GM10266 (cell line): ENCODE measurements at regions not wholly inside any gene's neighbourhood (a gene's known extent, or its start where the extent isn't known, plus 50 kb on each side); places are given as distances from the start of the nearest gene placed in this dataset.

Experiments used
- DNase-seq: peaks from one replicate; pipeline ENCODE4 v3.0.0; 2012; ENCODE audit errors: extremely low spot score
- CTCF ChIP-seq: IDR thresholded peaks from 2 replicates; pipeline ENCODE4 v1.5.1; 2012; ENCODE audit warnings: mild to moderate bottlenecking, low read depth; ENCODE audit not compliant: control insufficient read depth, insufficient read depth; ENCODE audit errors: missing control alignments

GRCh38 chr5:141800617-141801016 is 77.6 kb downstream of the PCDH1 start:
- no peak for DNase-seq
- TF ChIP-seq CTCF = no peak

GRCh38 chr5:141799507-141800167 is 78.6 kb downstream of the PCDH1 start:
- no peak for DNase-seq
- no peak for TF ChIP-seq CTCF

GRCh38 chr5:141797425-141797824 is 80.8 kb downstream of the PCDH1 start:
- no peak for DNase-seq
- TF ChIP-seq CTCF = no peak

GRCh38 chr5:141795421-141795820 is 82.8 kb downstream of the PCDH1 start:
- no peak for DNase-seq

GRCh38 chr5:141793881-141794280 is 84.3 kb downstream of the PCDH1 start:
- no peak for TF ChIP-seq CTCF

More at GRCh38 chr5:141795421-141795820, 82.8 kb downstream of the PCDH1 start:
- TF ChIP-seq CTCF = no peak

GRCh38 chr5:141793403-141793802 is 84.8 kb downstream of the PCDH1 start:
- TF ChIP-seq CTCF = no peak
- DNase-seq = no peak

More at GRCh38 chr5:141793881-141794280, 84.3 kb downstream of the PCDH1 start:
- DNase-seq = no peak

GRCh38 chr5:141790630-141791029 is 87.6 kb downstream of the PCDH1 start:
- no peak for TF ChIP-seq CTCF

More at GRCh38 chr5:141790630-141791029, 87.6 kb downstream of the PCDH1 start:
- no peak for DNase-seq
